Endometrium (tissue), 2 donors: ENCODE measurements at regions not wholly inside any gene's neighbourhood (a gene's known extent, or its start where the extent isn't known, plus 50 kb on each side); places are given as distances from the start of the nearest gene placed in this dataset.
"Not testable (repeated sequence)": the region's sequence is repeated elsewhere in the genome, so short reads cannot be mapped to it uniquely, and the experiment has no call there.

Experiments
- FAIRE-seq: peaks from 2 replicates; lab custom pipeline; 2012; peaks lifted over from hg19 to GRCh38; lab: Jason Lieb, UNC
- donor health status: control.
- donor health status: control.

GRCh38 chr3:193962986-193963685, 172.8 kb upstream of the HES1 start:
- no peak for FAIRE-seq

GRCh38 chr3:193963808-193964516, 172.0 kb upstream of the HES1 start:
- no peak for FAIRE-seq

DNA sequence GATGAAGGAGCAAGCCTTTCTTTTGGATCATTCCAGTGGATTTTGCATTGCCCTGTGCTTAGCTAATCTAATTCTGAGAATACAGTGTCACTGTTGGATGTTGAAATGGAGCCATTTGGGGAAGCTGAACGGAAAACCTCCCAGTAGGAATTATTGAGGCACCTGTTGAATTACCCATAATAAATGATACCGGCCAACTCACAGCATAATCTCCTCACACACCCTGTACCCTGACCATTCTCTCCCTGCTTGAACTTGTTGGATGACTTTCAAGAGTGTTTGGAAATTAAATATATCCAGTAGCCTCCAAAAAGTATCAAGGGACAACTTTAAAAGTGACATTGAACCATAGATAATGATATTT, 171.4 kb upstream of the HES1 start:
- FAIRE-seq, result no peak

DNA sequence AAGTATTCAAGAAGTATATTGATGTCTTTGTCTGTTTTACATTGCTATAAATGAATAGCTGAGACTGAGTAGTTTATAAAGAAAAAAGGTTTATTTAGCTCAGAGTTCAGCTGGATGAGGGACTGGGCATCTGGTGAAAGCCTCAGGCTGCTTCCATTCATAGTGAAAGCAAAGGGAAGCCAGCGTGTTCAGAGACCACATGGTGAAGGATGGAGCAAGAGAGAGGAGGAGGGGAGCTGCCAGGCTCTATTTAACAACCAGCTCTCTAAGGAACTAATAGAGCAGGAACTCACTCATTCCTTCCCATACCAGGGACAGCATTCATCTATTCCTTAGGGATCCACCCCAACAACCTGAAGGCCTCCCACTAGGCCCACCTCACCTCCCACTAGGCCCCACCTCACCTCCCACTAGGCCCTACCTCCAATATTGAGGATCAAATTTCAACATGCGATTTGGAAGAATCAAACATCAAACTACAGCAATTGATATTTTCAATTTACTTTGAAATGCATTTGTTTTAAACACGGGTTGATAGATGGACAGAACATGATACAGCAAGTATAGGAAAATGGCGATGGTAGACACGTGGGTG, 167.5 kb upstream of the HES1 start:
- FAIRE-seq, result no peak

DNA sequence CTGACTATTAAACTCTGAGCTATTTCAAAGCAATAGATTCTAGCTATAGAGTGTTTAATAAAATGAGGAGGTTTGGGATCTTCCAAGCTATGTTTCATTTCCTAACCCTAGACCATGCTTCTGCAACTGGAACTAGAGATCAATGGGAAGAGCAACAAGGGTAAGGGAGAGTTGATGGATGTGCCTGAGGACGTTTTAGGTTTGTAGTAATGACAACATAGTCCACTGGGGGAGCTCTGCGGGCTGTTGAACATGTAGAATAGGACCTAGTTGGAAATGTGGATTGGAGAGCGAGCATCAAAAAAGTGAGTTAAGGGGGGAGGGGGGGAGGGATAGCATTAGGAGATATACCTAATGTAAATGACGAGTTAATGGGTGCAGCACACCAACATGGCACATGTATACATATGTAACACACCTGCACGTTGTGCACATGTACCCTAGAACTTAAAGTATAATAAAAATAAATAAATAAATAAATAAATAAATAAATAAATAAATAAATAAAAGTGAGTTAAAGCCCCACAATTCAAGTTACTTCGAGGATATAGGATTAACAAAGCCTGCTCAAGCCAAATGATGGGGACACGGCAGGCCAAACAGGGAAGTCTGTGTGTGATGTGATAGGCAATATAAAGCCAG, 165.7 kb upstream of the HES1 start:
- not testable (repeated sequence) for FAIRE-seq

GRCh38 chr3:193970773-193971206, 165.2 kb upstream of the HES1 start:
- FAIRE-seq, result no peak

DNA sequence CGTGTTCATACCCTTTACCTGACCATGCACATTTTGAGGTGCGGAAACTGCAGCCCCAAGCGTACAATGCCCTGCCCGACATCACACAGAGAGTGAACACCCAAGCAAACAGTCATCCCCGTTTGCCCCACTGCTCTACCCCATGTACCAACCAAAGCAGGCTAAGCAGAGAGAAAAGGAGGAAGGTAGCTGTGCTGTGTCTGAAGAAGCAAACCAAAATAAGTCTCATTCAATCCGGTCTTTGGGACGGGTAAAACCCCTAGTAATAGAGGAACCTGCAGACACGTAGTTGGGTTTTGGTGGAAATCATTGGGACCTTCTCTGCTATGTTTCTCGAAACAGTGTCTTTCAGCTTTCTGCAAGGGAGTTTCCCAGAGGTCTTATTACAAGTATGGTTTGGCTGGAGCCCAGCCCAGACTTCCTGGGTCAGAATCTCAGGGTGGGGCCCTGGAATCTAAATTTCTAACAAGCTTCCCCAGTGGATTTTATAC, 164.6 kb upstream of the HES1 start:
- FAIRE-seq, result no peak

DNA sequence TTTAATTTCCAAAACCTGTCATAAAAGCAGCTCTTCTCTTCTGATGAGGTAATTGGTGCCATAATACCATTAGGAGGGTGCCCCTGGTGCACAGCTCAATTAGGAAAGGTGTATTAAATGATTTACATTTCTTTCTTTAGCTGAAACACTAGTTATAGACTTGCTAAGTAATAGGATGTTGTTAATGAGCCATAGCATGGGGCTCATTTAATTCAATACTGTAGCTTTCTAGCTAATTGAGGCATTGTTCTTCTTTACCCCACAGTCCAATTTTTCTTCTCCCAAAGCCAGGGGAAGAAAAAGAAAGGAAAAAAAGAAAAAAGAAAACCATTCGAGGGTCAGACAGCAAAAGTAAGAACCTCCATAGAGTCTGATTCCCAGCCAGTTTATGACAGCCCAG, 164.0 kb upstream of the HES1 start:
- FAIRE-seq, result no peak

GRCh38 chr3:193972832-193973231, 163.1 kb upstream of the HES1 start:
- no peak for FAIRE-seq

DNA sequence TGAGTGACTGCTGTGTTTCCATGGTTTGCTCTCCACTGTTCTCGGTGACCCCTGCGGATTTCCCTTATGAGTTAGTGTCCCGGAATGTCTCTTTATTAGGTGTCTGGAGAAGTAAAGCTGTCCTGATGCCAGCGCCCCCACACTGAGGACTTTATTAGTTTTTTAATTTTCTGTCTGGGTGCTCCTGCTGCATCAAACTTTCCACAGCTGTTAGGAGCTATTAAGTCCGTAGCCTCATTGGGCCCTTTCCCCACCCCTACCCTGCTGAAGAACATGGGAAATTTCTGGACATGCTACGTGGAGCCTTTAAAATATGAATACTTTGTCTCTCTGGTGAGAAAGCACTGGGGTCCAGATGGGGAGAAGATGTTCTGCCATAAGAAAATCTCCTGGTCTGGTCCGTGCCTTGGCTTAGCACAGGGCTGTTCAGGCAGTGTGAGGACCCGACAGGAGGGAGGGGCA, 161.7 kb upstream of the HES1 start:
- no peak for FAIRE-seq

DNA sequence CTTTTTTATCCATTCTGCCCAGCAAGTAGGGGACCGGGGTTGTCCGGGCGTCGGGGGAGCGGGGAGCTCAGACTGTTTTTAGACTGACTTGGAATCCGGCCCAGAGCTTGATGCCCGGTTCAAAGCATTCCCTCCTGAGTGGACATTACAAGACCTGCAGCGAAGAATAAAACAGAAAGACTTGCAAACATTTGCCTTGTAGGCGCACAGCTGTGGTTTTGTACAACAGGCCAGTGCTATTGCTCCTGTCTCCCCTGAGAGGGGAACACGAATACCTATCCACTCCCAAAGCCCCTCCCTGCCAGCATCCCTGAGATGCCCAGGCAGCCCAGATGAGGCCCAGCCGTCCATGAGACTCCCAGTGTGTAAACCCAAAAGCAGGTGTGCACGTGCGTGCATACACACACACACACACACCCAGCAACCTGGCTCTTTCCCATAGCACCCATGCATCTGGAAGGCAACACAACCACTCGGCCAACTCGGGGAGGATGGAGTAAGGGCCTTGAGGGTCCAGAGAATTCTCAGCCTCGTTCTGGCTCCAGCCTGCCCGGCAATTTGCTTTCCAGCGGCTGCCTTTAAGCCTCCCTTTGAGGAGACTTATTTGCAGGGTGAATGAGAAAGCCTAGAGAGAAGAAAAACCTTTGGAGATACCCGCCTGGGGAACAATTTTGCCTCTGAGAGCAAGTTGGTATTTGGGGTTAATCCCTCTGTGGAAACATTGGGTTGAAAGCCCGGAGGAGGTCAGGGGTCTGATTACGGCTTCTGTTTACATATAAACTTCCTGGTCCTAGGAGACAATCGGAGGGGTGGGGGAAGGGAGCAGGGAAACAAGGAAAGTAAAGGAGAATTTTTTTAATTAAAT, 161.0 kb upstream of the HES1 start:
- FAIRE-seq, result no peak

- FAIRE-seq, result no peak
Measured at GRCh38 chr3:193977622-193978021, 158.3 kb upstream of the HES1 start.

DNA sequence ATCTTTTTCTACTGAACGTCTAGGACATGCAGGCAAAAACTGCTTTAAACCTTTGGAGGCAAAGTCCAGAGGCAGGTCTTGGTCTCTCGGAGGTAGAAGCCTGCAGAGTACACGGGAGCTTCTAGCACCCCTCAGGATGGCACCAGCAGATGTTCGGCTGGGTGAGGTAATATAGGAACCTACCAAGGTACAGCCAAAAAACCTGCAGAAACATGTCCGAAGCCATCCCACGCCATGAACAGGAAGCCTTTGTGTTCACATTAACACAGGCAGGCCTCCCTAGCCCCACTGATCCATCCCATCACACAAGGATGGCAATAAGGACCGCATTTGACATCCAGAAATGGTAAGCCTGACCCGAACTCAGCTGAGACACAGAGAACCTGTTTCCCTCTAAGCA, 157.9 kb upstream of the HES1 start:
- FAIRE-seq, result no peak

DNA sequence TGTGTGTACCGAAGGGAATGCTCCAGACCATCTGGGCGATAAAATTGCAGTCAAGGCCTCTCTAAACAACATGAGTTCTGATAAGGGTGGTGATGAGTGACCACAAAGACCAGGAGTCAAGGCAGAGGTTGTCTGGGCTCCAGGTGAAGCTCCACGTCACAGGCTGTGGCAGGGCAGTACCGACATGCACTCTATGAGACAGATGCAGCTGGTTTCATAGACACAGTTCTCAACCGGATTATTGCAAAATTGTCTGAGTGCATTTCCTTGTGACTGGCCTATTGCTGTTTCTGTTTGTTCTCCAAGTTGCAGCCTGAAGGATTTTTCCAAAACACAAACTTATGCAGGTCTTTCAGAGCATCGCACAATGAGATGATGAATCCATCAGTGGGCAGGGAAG, 157.5 kb upstream of the HES1 start:
- no peak for FAIRE-seq

DNA sequence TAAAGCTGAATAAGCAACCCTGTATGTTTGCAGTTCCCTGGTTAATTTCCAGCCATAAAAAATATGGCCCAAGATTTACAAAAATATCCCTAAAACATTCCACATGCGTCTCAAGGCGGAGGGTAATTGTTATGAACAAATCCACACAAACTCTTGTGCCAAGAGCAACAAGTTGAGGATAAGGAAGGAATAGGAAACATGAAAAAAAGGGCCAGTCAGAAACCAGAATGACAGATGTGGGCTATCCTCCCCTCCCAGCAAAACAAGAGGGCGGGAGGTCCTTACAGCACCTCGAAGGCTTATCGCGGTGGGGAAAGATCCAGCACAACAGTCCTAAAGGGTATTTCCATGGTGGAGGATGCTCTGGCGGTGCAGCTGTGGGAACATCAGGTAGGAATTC, 155.6 kb upstream of the HES1 start:
- FAIRE-seq, result no peak

- no peak for FAIRE-seq
Measured at GRCh38 chr3:193980905-193981304, 155.0 kb upstream of the HES1 start.

DNA sequence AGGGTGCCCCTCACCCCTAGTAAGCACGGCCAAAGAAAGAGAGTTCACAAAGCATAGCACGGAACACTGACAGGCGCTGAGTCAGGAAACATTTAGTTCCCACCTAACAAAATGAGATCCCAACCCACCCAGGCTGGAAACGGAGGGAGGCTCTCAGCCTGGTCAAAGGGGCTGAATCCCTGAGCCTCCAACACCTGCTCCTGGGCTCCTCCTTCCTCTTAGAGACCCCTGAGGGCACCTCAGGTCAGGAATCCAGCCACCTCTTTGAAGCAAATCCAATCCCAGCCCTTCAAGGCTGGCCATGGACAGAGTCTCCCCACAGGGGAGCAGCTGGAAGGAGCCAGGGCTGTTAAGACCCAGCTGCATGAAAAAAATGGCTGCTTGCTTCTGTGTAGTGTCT, 154.4 kb upstream of the HES1 start:
- FAIRE-seq, result no peak

- no peak for FAIRE-seq
Measured at GRCh38 chr3:193982258-193982659, 153.7 kb upstream of the HES1 start.

- FAIRE-seq, result no peak
Measured at GRCh38 chr3:193983846-193984818, 151.8 kb upstream of the HES1 start.

DNA sequence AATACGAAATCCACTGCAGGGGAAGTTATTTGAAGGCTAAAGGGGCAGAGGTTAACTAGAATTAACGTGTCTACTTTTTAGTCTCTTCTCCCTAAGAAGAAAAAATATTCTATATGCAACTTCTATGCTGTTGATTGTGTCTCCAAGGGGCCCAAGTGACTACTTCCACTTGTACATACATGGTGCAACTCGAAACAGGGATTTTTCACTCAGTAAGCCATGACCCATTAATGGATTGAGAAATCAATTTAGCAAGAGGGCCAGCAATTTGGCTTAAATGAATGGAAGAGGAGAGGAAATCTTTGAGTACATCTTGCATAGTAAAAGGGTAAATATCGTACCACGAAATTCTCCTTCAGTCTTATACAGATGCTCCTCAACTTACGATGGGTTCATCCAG, 151.1 kb upstream of the HES1 start:
- no peak for FAIRE-seq

DNA sequence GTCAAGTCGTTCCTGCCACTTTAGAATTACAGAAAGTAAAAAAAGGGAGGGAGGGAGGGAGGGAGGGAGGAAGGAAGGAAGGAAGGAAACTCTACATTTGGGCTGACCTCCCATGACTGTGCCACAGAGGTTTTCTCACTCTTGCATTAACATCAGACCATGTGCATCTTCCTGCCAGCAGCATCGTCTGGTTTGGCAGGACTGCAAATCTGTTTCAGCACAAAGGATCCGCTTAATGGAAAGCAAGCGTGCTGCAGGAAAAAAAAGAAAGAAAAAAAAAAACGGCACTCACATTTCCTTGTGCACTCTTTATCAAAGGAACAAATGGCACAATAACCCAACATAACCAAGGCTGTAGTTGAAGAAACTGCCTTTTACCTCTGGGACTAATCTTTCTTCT, 148.8 kb upstream of the HES1 start:
- no peak for FAIRE-seq
